ENCODE measurements at regions not wholly inside any gene's neighbourhood (a gene's known extent, or its start where the extent isn't known, plus 50 kb on each side); places are given as distances from the start of the nearest gene placed in this dataset.

DNA sequence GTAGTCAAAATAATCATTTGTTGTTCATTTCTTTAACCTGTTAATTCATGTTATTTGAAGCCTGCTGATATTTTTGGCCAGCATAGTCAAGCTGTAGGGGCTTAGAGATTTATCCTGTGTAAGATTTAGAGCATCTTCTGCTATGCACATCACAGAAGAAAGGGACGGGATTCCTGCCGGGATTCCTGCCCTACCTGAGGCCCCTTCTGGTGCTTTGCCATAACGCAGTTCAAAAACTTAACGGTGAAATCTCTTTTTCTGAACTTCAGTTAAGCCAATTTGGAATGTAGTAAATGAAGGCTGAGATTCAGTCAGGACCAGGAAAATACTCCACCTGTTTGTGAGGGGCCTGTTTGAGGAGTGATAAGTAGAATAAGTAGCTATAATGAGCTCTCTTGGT lies 50.7 kb upstream of the TMEM260 start:
- TF ChIP-seq ZMAT4 (CRISPR knock-in tag; IDR thresholded peaks at IDR 0.05) (no peak), CTCF (IDR thresholded peaks at IDR 0.05) (no peak), ZNF671 (CRISPR knock-in tag; IDR thresholded peaks at IDR 0.05) (no peak), AR (CRISPR knock-in tag; IDR thresholded peaks at IDR 0.05) (no peak), ZNF138 (CRISPR knock-in tag; conservative IDR thresholded peaks at IDR 0.05) (no peak), RORB (CRISPR knock-in tag; IDR thresholded peaks at IDR 0.05) (no peak), SMAD4 (CRISPR knock-in tag; IDR thresholded peaks at IDR 0.05) (no peak), TCF7 (CRISPR knock-in tag; IDR thresholded peaks at IDR 0.05; ENCODE audit: low read depth) (no peak), ESRRA (CRISPR knock-in tag; IDR thresholded peaks at IDR 0.05; ENCODE audit: borderline replicate concordance) (no peak), MAX (CRISPR knock-in tag; IDR thresholded peaks at IDR 0.05) (no peak), ZNF232 (CRISPR knock-in tag; IDR thresholded peaks at IDR 0.05) (no peak), ZNF263 (CRISPR knock-in tag; IDR thresholded peaks at IDR 0.05; ENCODE audit: low read depth) (no peak)
- TF ChIP-seq, protein P1, sequence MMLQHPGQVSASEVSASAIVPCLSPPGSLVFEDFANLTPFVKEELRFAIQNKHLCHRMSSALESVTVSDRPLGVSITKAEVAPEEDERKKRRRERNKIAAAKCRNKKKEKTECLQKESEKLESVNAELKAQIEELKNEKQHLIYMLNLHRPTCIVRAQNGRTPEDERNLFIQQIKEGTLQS (CRISPR knock-in tag; conservative IDR thresholded peaks at IDR 0.05) = no peak

Measured in WTC11 (cell line).